ENCODE measurements at regions not wholly inside any gene's neighbourhood (a gene's known extent, or its start where the extent isn't known, plus 50 kb on each side); places are given as distances from the start of the nearest gene placed in this dataset.

DNA sequence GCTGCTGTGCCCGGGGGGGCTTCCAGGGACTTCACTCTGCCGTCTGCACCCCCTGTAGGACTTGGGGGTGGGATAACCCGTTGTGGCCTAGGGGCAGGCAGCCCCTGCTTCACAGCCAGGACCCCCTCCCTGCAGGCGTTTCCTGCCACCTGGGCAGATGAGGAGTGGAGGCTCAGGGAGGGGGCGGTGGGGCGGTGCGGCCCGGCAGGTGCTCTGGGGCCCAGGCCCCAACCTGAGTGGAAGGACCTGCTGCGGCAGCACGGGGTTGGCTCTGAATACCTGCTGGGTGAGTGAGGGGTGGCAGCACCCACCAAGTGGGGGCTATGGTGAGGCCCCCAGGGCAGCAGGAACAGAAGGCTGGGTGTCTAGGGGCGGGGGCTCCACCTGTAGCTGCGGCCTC, 78.6 kb upstream of the TTC34 start:
- intact Hi-C loops (cut with micrococcal nuclease), result no loop called here
- TF ChIP-seq, protein P1, sequence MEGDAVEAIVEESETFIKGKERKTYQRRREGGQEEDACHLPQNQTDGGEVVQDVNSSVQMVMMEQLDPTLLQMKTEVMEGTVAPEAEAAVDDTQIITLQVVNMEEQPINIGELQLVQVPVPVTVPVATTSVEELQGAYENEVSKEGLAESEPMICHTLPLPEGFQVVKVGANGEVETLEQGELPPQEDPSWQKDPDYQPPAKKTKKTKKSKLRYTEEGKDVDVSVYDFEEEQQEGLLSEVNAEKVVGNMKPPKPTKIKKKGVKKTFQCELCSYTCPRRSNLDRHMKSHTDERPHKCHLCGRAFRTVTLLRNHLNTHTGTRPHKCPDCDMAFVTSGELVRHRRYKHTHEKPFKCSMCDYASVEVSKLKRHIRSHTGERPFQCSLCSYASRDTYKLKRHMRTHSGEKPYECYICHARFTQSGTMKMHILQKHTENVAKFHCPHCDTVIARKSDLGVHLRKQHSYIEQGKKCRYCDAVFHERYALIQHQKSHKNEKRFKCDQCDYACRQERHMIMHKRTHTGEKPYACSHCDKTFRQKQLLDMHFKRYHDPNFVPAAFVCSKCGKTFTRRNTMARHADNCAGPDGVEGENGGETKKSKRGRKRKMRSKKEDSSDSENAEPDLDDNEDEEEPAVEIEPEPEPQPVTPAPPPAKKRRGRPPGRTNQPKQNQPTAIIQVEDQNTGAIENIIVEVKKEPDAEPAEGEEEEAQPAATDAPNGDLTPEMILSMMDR (IDR thresholded peaks at IDR 0.05; ENCODE audit: unreplicated experiment), result no peak
- POLR2A ChIA-PET, result no interaction called here
- no peaks in the 10 kb centered on the region for H3K4me1 Mint-ChIP-seq (ENCODE audit: insufficient read depth, unreplicated experiment)
- CTCF ChIA-PET, result no interaction called here
- DNase-seq (ENCODE audit: unreplicated experiment), result no peak
- H3K27ac Mint-ChIP-seq (ENCODE audit: low read depth, unreplicated experiment), result no peak overlapping the region
- no TSS peak for BruUV-seq (replicated peaks)
- no peaks in the 10 kb centered on the region for H3K36me3 Mint-ChIP-seq (ENCODE audit: insufficient read depth, unreplicated experiment)
- no peak overlapping the region for H3K4me3 Mint-ChIP-seq (ENCODE audit: unreplicated experiment)
- H3K27me3 Mint-ChIP-seq (ENCODE audit: insufficient read depth, unreplicated experiment), result no peaks in the 10 kb centered on the region
- H3K9me3 Mint-ChIP-seq (ENCODE audit: unreplicated experiment), result no peaks in the 10 kb centered on the region

DNA sequence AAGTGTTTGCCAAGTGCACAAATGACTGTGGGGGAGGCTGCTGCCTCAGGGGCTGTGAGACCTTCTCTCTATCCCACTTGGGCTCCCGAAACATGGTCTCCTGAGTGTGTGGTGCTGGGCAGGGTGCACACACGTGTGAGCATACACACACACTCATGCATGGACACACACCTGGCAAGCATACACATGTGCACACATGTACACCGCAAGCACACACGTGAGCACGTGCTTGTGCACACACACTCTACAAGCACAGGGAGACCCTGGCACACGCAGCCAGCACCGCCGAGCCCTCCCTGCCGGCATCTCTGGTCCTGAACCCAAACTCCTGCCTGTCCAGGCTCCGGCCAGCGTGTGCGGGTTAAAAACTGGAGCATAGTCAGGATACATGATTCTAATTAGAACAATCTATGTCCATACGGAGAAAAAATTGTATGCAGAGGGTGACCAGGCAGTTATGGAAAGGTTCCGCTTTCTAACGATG, 79.4 kb upstream of the TTC34 start:
- Mint-ChIP-seq H3K4me1 (ENCODE audit: insufficient read depth, unreplicated experiment) (no peaks in the 10 kb centered on the region), H3K4me3 (ENCODE audit: unreplicated experiment) (no peak overlapping the region), H3K36me3 (ENCODE audit: insufficient read depth, unreplicated experiment) (no peaks in the 10 kb centered on the region), H3K27ac (ENCODE audit: low read depth, unreplicated experiment) (no peak overlapping the region), H3K27me3 (ENCODE audit: insufficient read depth, unreplicated experiment) (no peaks in the 10 kb centered on the region), H3K9me3 (ENCODE audit: unreplicated experiment) (no peaks in the 10 kb centered on the region)
- intact Hi-C loops (cut with micrococcal nuclease), result no loop called here
- no peak for DNase-seq (ENCODE audit: unreplicated experiment)
- ChIA-PET POLR2A (no interaction called here), CTCF (interaction anchor here (0.7 kb wide), 1 partner anchor 453 kb away, joined by 3 read pairs; no protein-coding TSS in a partner anchor)
- no TSS peak for BruUV-seq (replicated peaks)
- TF ChIP-seq, protein P1 (IDR thresholded peaks at IDR 0.05; ENCODE audit: unreplicated experiment), result no peak

DNA sequence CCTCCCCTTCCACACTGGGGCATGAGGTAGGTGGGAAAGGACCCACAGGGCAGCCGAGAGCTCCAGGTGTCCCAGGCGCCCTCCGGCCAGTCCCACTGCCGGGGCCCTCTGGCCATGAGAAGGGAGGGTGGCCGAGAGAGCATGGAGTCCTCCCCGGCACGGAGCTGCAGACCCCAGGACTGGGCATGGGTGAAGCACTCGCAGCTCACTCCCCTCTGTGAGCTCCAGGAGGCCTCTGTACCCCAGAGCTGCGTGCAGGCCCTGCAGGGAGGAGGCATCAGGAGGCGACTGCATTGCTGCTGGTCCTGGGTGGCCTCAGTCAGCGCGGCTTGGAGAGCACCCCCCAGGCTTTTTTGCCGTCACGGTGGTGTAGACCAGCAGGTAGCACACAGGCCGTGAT, 80.1 kb upstream of the TTC34 start:
- H3K36me3 Mint-ChIP-seq (ENCODE audit: insufficient read depth, unreplicated experiment), result no peaks in the 10 kb centered on the region
- no peaks in the 10 kb centered on the region for H3K4me1 Mint-ChIP-seq (ENCODE audit: insufficient read depth, unreplicated experiment)

DNA sequence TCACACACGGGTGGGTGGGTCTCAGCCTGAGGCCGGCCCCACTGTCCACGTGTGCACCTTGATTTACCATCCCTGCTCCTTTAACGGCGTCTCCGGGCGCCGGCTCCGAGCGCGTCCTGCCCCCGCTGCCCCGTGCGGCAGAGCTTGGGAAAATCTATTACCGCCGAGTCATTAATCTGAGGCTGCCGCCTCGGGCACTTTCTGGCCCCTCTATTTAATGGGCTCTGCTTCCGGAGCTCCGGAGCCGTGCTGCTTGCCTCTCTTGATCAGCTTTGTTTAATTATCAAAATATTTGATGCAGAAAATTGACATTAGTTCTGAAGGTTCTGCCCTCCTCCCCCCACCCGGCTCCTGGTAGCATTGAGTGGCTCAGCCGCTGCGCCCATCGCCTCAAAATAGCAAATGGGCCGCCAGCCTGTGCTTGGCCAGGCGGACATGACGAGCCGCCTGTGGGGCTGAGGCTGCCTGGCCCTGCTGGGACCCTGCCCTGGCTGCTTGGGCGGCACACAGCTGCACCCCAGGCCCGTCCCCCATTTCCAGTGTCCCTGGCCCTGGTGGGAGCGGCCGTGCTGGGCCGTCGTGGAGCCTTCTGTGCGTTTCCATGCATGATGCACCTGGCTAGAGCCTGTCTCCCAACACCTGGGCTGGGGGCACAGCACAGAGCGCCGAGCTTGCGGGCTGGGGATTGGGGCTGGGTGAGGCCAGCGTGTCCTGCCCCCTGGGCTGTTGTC, 81.6 kb upstream of the TTC34 start:
- H3K27ac Mint-ChIP-seq (ENCODE audit: low read depth, unreplicated experiment), result no peak overlapping the region
- CTCF ChIA-PET, result no interaction called here
- POLR2A ChIA-PET, result no interaction called here

More for the DNA sequence above, 80.1 kb upstream of the TTC34 start:
- BruUV-seq (replicated peaks), result no TSS peak
- CTCF ChIA-PET, result interaction anchor here (0.6 to 0.7 kb wide), 2 partner anchors 452 to 782 kb away, joined by 3 read pairs; no protein-coding TSS in a partner anchor
- no peak overlapping the region for H3K4me3 Mint-ChIP-seq (ENCODE audit: unreplicated experiment)
- no peaks in the 10 kb centered on the region for H3K27me3 Mint-ChIP-seq (ENCODE audit: insufficient read depth, unreplicated experiment)
- H3K27ac Mint-ChIP-seq (ENCODE audit: low read depth, unreplicated experiment), result no peak overlapping the region
- no peaks in the 10 kb centered on the region for H3K9me3 Mint-ChIP-seq (ENCODE audit: unreplicated experiment)
- intact Hi-C loops (cut with micrococcal nuclease), result no loop called here
- POLR2A ChIA-PET, result no interaction called here
- TF ChIP-seq, protein P1 (IDR thresholded peaks at IDR 0.05; ENCODE audit: unreplicated experiment), result no peak
- no peak for DNase-seq (ENCODE audit: unreplicated experiment)

More for the DNA sequence above, 81.6 kb upstream of the TTC34 start:
- TF ChIP-seq, protein P1 (IDR thresholded peaks at IDR 0.05; ENCODE audit: unreplicated experiment), result no peak
- no peak for DNase-seq (ENCODE audit: unreplicated experiment)
- no peaks in the 10 kb centered on the region for H3K9me3 Mint-ChIP-seq (ENCODE audit: unreplicated experiment)
- H3K4me3 Mint-ChIP-seq (ENCODE audit: unreplicated experiment), result no peak overlapping the region
- H3K36me3 Mint-ChIP-seq (ENCODE audit: insufficient read depth, unreplicated experiment), result no peaks in the 10 kb centered on the region
- no TSS peak for BruUV-seq (replicated peaks)
- H3K4me1 Mint-ChIP-seq (ENCODE audit: insufficient read depth, unreplicated experiment), result no peaks in the 10 kb centered on the region
- no peaks in the 10 kb centered on the region for H3K27me3 Mint-ChIP-seq (ENCODE audit: insufficient read depth, unreplicated experiment)
- intact Hi-C loops (cut with micrococcal nuclease), result no loop called here

Measured in MCF 10A (cell line).